Loucy (cell line): ENCODE measurements at regions not wholly inside any gene's neighbourhood (a gene's known extent, or its start where the extent isn't known, plus 50 kb on each side); places are given as distances from the start of the nearest gene placed in this dataset.

Experiments
- H2AFZ ChIP-seq: fragments of 200-600 bp; sonication (generic); 2 replicates; pipeline ENCODE4 v1.6.0; 2016; ENCODE audit warnings: antibody characterized with exemption, mild to moderate bottlenecking, low read length, moderate library complexity
- H3F3A ChIP-seq: fragments of 200-600 bp; 2 replicates; pipeline ENCODE4 v1.6.0; 2016; ENCODE audit warnings: antibody characterized with exemption, low read depth, mild to moderate bottlenecking
- H3K27me3 ChIP-seq: fragments of 200-600 bp; sonication (generic); 2 replicates; pipeline ENCODE4 v1.6.1; 2014; ENCODE audit warnings: low read length, mild to moderate bottlenecking; ENCODE audit not compliant: insufficient read depth, poor library complexity, severe bottlenecking
- H3K36me3 ChIP-seq: fragments of 200-600 bp; sonication (generic); 2 replicates; pipeline ENCODE4 v1.6.1; 2016; ENCODE audit warnings: low read length; ENCODE audit not compliant: insufficient read depth
- H3K4me1 ChIP-seq: fragments of 200-600 bp; sonication (generic); 2 replicates; pipeline ENCODE4 v1.5.1; 2014; ENCODE audit warnings: low read length, mild to moderate bottlenecking; ENCODE audit not compliant: insufficient read depth, poor library complexity, severe bottlenecking
- H3K4me2 ChIP-seq: fragments of 200-600 bp; sonication (generic); 2 replicates; pipeline ENCODE4 v1.6.0; 2014; ENCODE audit warnings: antibody characterized with exemption, low read length, low read depth, mild to moderate bottlenecking; ENCODE audit not compliant: poor library complexity, severe bottlenecking
- H3K4me3 ChIP-seq: fragments of 200-600 bp; sonication (generic); 2 replicates; pipeline ENCODE4 v1.5.1; 2014; ENCODE audit warnings: low read length, mild to moderate bottlenecking, mixed read lengths; ENCODE audit not compliant: poor library complexity, severe bottlenecking
- H3K79me2 ChIP-seq: fragments of 200-600 bp; sonication (generic); 2 replicates; pipeline ENCODE4 v1.6.1; 2014; ENCODE audit warnings: low read length; ENCODE audit not compliant: insufficient read depth
- H3K9ac ChIP-seq: fragments of 200-600 bp; sonication (generic); 2 replicates; pipeline ENCODE4 v1.6.0; 2014; ENCODE audit warnings: mild to moderate bottlenecking, low read depth, low read length, moderate library complexity; ENCODE audit not compliant: poor library complexity, severe bottlenecking
- H3K9me2 ChIP-seq: fragments of 200-600 bp; sonication (generic); replicated peaks from 2 replicates; pipeline ENCODE4 v1.6.1; 2016; ENCODE audit warnings: low read depth, low read length, mixed read lengths
- H3K9me3 ChIP-seq: fragments of 200-600 bp; sonication (generic); 2 replicates; pipeline ENCODE4 v1.6.1; 2014; ENCODE audit warnings: mild to moderate bottlenecking, antibody characterized with exemption, low read length, low read depth; ENCODE audit not compliant: insufficient read depth
- H4K20me1 ChIP-seq: fragments of 200-600 bp; sonication (generic); 2 replicates; pipeline ENCODE4 v1.6.0; 2014; ENCODE audit warnings: antibody characterized with exemption, low read length, mild to moderate bottlenecking; ENCODE audit not compliant: insufficient read depth, poor library complexity, severe bottlenecking
- EZH2phosphoT487 ChIP-seq: fragments of 200-600 bp; IDR thresholded peaks from 2 replicates; pipeline ENCODE4 v1.6.1; 2018; ENCODE audit warnings: antibody characterized with exemption, mild to moderate bottlenecking, moderate library complexity, borderline replicate concordance
- TF ChIP-seq, protein P1 (sequence below): fragments of 200-600 bp; sonication (generic); conservative IDR thresholded peaks from 2 replicates; pipeline ENCODE4 v1.5.1; 2014; ENCODE audit warnings: mild to moderate bottlenecking, antibody characterized with exemption, low read length

DNA sequence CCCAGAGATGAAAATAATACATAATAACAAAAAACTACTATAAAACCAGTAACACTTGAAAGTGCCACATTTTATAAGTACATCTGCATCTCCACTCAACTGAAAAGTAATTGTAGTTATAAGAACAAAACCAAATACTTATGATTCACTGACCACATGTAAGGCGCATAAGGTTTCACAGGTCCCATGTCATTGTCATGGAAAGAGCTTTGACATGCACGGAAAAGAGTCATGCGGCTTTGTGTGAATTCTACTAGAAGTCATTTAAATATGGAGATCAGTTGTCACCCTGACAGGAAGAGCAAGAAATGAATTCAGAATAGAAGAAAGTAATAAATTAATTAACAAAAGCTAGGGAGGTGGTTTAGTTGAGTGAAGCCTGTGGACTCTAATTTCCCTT is 459.1 kb downstream of the CDH2 start:
- TF ChIP-seq EZH2phosphoT487 = no peak
- TF ChIP-seq, protein P1, sequence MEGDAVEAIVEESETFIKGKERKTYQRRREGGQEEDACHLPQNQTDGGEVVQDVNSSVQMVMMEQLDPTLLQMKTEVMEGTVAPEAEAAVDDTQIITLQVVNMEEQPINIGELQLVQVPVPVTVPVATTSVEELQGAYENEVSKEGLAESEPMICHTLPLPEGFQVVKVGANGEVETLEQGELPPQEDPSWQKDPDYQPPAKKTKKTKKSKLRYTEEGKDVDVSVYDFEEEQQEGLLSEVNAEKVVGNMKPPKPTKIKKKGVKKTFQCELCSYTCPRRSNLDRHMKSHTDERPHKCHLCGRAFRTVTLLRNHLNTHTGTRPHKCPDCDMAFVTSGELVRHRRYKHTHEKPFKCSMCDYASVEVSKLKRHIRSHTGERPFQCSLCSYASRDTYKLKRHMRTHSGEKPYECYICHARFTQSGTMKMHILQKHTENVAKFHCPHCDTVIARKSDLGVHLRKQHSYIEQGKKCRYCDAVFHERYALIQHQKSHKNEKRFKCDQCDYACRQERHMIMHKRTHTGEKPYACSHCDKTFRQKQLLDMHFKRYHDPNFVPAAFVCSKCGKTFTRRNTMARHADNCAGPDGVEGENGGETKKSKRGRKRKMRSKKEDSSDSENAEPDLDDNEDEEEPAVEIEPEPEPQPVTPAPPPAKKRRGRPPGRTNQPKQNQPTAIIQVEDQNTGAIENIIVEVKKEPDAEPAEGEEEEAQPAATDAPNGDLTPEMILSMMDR = no peak

DNA sequence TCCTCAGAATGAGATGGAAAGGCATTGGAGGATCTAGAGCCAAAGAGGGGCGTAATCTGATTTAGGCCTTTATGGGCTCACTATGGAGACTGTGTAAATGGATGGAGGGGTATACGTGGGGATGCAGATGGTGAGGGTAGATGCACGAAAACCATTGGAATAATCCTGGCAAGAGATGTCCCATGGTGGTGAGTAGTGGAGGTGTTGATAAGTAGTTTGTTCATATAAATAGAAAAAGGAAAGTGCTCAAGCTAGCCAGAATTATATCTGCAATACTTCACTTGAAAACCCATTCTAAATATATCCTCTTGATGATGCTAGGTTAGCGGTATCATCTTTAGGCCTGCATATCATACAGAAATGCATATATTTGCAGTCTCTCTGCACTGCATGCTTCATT is 459.7 kb downstream of the CDH2 start:
- no peaks in the 10 kb centered on the region for H3K27me3 ChIP-seq
- no peaks in the 10 kb centered on the region for H3K36me3 ChIP-seq
- H2AFZ ChIP-seq = no peak overlapping the region
- no peak overlapping the region for H3K4me2 ChIP-seq
- no peak overlapping the region for H3K9ac ChIP-seq
- no peak for TF ChIP-seq EZH2phosphoT487
- TF ChIP-seq, protein P1 = no peak
- no peaks in the 10 kb centered on the region for H4K20me1 ChIP-seq
- H3K9me3 ChIP-seq = no peaks in the 10 kb centered on the region
- H3K9me2 ChIP-seq = no peaks in the 10 kb centered on the region
- no peak overlapping the region for H3K4me3 ChIP-seq
- no peaks in the 10 kb centered on the region for H3K4me1 ChIP-seq
- no peaks in the 10 kb centered on the region for H3K79me2 ChIP-seq
- no peaks in the 10 kb centered on the region for H3F3A ChIP-seq

More for the DNA sequence above, 459.1 kb downstream of the CDH2 start:
- no peaks in the 10 kb centered on the region for H4K20me1 ChIP-seq
- H3F3A ChIP-seq = no peaks in the 10 kb centered on the region
- no peak overlapping the region for H3K4me2 ChIP-seq
- H3K79me2 ChIP-seq = no peaks in the 10 kb centered on the region
- no peaks in the 10 kb centered on the region for H3K27me3 ChIP-seq
- H3K36me3 ChIP-seq = no peaks in the 10 kb centered on the region
- no peaks in the 10 kb centered on the region for H3K9me2 ChIP-seq
- H2AFZ ChIP-seq = no peak overlapping the region
- H3K4me1 ChIP-seq = no peaks in the 10 kb centered on the region
- H3K9ac ChIP-seq = no peak overlapping the region
- H3K4me3 ChIP-seq = no peak overlapping the region
- H3K9me3 ChIP-seq = no peaks in the 10 kb centered on the region

DNA sequence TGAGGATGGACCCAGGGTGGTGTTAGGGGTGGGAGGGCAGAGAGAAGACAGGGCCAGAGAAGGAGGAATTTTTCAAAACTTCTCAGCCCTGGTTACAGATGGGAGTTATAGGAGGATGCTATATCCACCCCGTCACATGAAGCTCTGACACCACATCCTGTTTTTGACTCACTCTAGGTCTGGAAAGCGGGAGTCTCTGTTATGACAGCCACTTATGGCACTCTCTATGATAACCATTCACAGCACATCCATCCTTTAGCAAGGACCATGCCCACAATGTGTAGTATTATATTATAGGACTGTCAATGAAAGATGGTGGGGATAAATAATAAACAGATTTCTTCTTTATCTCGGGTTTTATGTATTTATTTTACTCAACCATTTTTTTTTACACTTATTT is 461.2 kb downstream of the CDH2 start:
- Histone ChIP-seq H3K4me1 (no peaks in the 10 kb centered on the region), H4K20me1 (no peaks in the 10 kb centered on the region), H3K79me2 (no peaks in the 10 kb centered on the region), H3K27me3 (no peaks in the 10 kb centered on the region), H3K4me3 (no peak overlapping the region), H3K36me3 (no peaks in the 10 kb centered on the region), H3K9me2 (no peaks in the 10 kb centered on the region), H3F3A (no peaks in the 10 kb centered on the region), H3K9me3 (no peaks in the 10 kb centered on the region), H3K4me2 (no peak overlapping the region), H3K9ac (no peak overlapping the region), H2AFZ (no peak overlapping the region)
- TF ChIP-seq, protein P1 = no peak
- TF ChIP-seq EZH2phosphoT487 = no peak
